NB4 (cell line): ENCODE measurements at regions not wholly inside any gene's neighbourhood (a gene's known extent, or its start where the extent isn't known, plus 50 kb on each side); places are given as distances from the start of the nearest gene placed in this dataset.

ENCODE experiments used
- CTCF ChIP-seq: IDR thresholded peaks from one replicate; pipeline ENCODE4 v1.5.1; 2012; ENCODE audit warnings: low read depth, low read length
- POLR2A ChIP-seq: IDR thresholded peaks from 2 replicates; pipeline ENCODE4 v1.6.1; 2011; ENCODE audit warnings: mild to moderate bottlenecking; ENCODE audit not compliant: insufficient read length; ENCODE audit errors: extremely low read depth

DNA sequence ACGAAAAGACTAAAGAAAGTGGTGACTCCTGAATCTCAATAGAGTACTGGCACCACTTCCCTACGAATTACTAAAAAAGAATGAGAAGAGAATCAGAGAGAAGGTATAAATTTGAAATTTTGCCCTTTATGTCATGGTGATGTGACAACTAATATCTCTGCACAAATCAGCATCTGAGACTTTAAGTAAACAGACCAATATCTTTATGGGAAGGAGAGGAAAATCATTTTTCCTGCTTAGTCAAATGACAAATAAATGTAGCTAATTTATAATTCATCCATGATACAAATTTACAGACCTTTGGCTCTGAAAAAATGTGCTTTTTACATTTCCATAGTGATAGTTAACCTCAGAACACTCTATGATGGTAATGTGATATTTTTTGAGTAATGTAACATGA, 424.8 kb upstream of the EPHA5 start:
- TF ChIP-seq POLR2A (no peak), CTCF (no peak)
